SK-N-SH (cell line): ENCODE measurements at regions not wholly inside any gene's neighbourhood (a gene's known extent, or its start where the extent isn't known, plus 50 kb on each side); places are given as distances from the start of the nearest gene placed in this dataset.

Experiments
- EZH2phosphoT487 ChIP-seq: fragments of 200-600 bp; sonication (generic); IDR thresholded peaks from 2 replicates; pipeline ENCODE4 v1.6.1; 2017; ENCODE audit warnings: low read depth, mixed run types, mild to moderate bottlenecking, antibody characterized with exemption, moderate library complexity, borderline replicate concordance
- JUND ChIP-seq: IDR thresholded peaks from 2 replicates; pipeline ENCODE4 v1.4.0; 2012
- YY1 ChIP-seq: IDR thresholded peaks from 2 replicates; pipeline ENCODE4 v1.4.0; 2012; ENCODE audit warnings: low read depth, mild to moderate bottlenecking
- TF ChIP-seq, protein P1 (sequence below): fragments of 200-600 bp; sonication (generic); IDR thresholded peaks from 2 replicates; pipeline ENCODE4 v1.6.1; 2017; ENCODE audit warnings: antibody characterized with exemption, mild to moderate bottlenecking, moderate library complexity

DNA sequence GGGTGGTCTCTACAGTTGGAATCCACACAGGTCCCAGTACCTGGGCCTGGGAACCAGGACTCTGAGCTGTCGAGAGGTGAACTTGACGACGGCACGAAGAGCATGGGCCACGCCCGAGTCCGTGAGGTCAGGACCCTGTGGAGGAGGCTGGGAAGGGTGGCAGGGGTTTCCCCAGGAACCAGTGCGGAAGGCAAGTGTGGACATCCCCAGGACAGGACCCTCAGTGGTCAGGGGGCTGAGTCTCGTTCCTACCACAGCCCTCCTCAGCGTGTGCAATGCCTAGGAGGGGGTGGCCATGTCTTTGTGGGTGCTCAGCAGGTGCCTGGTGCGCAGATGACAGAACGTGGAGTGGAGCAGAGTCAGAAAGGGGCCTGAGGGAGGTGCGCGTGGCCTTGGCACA is 335.6 kb upstream of the SALL3 start:
- TF ChIP-seq, protein P1, sequence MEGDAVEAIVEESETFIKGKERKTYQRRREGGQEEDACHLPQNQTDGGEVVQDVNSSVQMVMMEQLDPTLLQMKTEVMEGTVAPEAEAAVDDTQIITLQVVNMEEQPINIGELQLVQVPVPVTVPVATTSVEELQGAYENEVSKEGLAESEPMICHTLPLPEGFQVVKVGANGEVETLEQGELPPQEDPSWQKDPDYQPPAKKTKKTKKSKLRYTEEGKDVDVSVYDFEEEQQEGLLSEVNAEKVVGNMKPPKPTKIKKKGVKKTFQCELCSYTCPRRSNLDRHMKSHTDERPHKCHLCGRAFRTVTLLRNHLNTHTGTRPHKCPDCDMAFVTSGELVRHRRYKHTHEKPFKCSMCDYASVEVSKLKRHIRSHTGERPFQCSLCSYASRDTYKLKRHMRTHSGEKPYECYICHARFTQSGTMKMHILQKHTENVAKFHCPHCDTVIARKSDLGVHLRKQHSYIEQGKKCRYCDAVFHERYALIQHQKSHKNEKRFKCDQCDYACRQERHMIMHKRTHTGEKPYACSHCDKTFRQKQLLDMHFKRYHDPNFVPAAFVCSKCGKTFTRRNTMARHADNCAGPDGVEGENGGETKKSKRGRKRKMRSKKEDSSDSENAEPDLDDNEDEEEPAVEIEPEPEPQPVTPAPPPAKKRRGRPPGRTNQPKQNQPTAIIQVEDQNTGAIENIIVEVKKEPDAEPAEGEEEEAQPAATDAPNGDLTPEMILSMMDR, result no peak
- TF ChIP-seq EZH2phosphoT487, result no peak
- TF ChIP-seq YY1, result no peak
- no peak for TF ChIP-seq JUND
